ENCODE measurements at regions not wholly inside any gene's neighbourhood (a gene's known extent, or its start where the extent isn't known, plus 50 kb on each side); places are given as distances from the start of the nearest gene placed in this dataset.

GRCh38 chr10:131692176-131692575 lies 208.6 kb upstream of the PPP2R2D start:
- no peak for DNase-seq (ENCODE audit: extremely low read depth, low read depth)
- TF ChIP-seq CTCF (IDR thresholded peaks at IDR 0.05; ENCODE audit: low read depth, low read length), result no peak

GRCh38 chr10:131692686-131693334 lies 208.0 kb upstream of the PPP2R2D start:
- TF ChIP-seq CTCF (IDR thresholded peaks at IDR 0.05; ENCODE audit: low read depth, low read length), result no peak

GRCh38 chr10:131693766-131694165 lies 207.0 kb upstream of the PPP2R2D start:
- no peak for DNase-seq (ENCODE audit: extremely low read depth, low read depth)
- no peak for TF ChIP-seq CTCF (IDR thresholded peaks at IDR 0.05; ENCODE audit: low read depth, low read length)

More at GRCh38 chr10:131692686-131693334, 208.0 kb upstream of the PPP2R2D start:
- DNase-seq (ENCODE audit: extremely low read depth, low read depth), result no peak

GRCh38 chr10:131694168-131694780 lies 206.5 kb upstream of the PPP2R2D start:
- no peak for DNase-seq (ENCODE audit: extremely low read depth, low read depth)
- no peak for TF ChIP-seq CTCF (IDR thresholded peaks at IDR 0.05; ENCODE audit: low read depth, low read length)

- TF ChIP-seq CTCF (IDR thresholded peaks at IDR 0.05; ENCODE audit: low read depth, low read length), result no peak
- no peak for DNase-seq (ENCODE audit: extremely low read depth, low read depth)
These were observed 205.9 kb upstream of the PPP2R2D start for GRCh38 chr10:131694781-131695495.

- no peak for TF ChIP-seq CTCF (IDR thresholded peaks at IDR 0.05; ENCODE audit: low read depth, low read length)
- no peak for DNase-seq (ENCODE audit: extremely low read depth, low read depth)
These were observed 205.2 kb upstream of the PPP2R2D start for GRCh38 chr10:131695496-131696165.
